PC-9 (cell line): ENCODE measurements at regions not wholly inside any gene's neighbourhood (a gene's known extent, or its start where the extent isn't known, plus 50 kb on each side); places are given as distances from the start of the nearest gene placed in this dataset.

Source experiments
- BruUV-seq: library from RNA; stranded (reverse); fragments of 400-500 nt; replicated peaks from 2 replicates; lab custom pipeline; 2021; lab: Mats Ljungman, UMichigan
- CTCF ChIA-PET: fragments of 300-600 bp; sonication (Branson Sonifier 250); formaldehyde crosslinking; loops from one replicate; lab custom pipeline; 2022; ENCODE audit warnings: antibody characterized with exemption; lab: Charles Lee
- POLR2A ChIA-PET: fragments of 300-600 bp; sonication (Branson Sonifier 250); formaldehyde crosslinking; loops from one replicate; lab custom pipeline; 2022; ENCODE audit warnings: antibody characterized with exemption; ENCODE audit not compliant: unreplicated experiment; lab: Charles Lee
- DNase-seq, 2 experiments: peaks; one replicate each; pipeline versions ENCODE4 v3.0.0 to v3.0.0-alpha.2; 2015 to 2022; ENCODE audit warnings: mixed read lengths in 1 of 2
- H2AFZ ChIP-seq: fragments of 200-600 bp; sonication (generic); 2 replicates; pipeline ENCODE4 v1.8.1; 2017; ENCODE audit warnings: antibody characterized with exemption
- H3F3A ChIP-seq: fragments of 200-600 bp; sonication (generic); 2 replicates; pipeline ENCODE4 v1.8.1; 2017; ENCODE audit warnings: antibody characterized with exemption, mild to moderate bottlenecking, low read depth; ENCODE audit not compliant: insufficient read depth
- H3K27ac ChIP-seq: fragments of 200-600 bp; sonication (generic); 2 replicates; pipeline ENCODE4 v1.6.1; 2016; ENCODE audit warnings: mixed run types
- H3K27me3 ChIP-seq: fragments of 200-600 bp; sonication (generic); 2 replicates; pipeline ENCODE4 v1.6.1; 2016; ENCODE audit warnings: low read depth, mixed run types; ENCODE audit not compliant: insufficient read depth
- H3K36me3 ChIP-seq: fragments of 200-600 bp; sonication (generic); 2 replicates; pipeline ENCODE4 v1.6.1; 2016; ENCODE audit warnings: low read depth, mixed run types
- H3K4me1 ChIP-seq: fragments of 200-600 bp; sonication (generic); replicated peaks from 2 replicates; pipeline ENCODE4 v1.6.1; 2016; ENCODE audit warnings: mixed run types; ENCODE audit not compliant: insufficient read depth
- H3K4me2 ChIP-seq: fragments of 200-600 bp; sonication (generic); 2 replicates; pipeline ENCODE4 v1.6.1; 2017; ENCODE audit warnings: mixed run types
- H3K4me3 ChIP-seq: fragments of 200-600 bp; sonication (generic); 2 replicates; pipeline ENCODE4 v1.6.1; 2016; ENCODE audit warnings: mixed run types
- H3K79me2 ChIP-seq: fragments of 200-600 bp; sonication (generic); 2 replicates; pipeline ENCODE4 v1.6.1; 2017; ENCODE audit warnings: low read depth, mixed run types
- H3K9me2 ChIP-seq: fragments of 200-600 bp; sonication (generic); 2 replicates; pipeline ENCODE4 v1.8.1; 2017; ENCODE audit warnings: mild to moderate bottlenecking; ENCODE audit not compliant: insufficient read depth
- H3K9me3 ChIP-seq: fragments of 200-600 bp; sonication (generic); 2 replicates; pipeline ENCODE4 v1.8.1; 2016; ENCODE audit warnings: low read depth; ENCODE audit not compliant: insufficient read depth
- H4K20me1 ChIP-seq: fragments of 200-600 bp; sonication (generic); 2 replicates; pipeline ENCODE4 v1.8.1; 2017; ENCODE audit not compliant: insufficient read depth
- EZH2 ChIP-seq: fragments of 200-600 bp; sonication (generic); IDR thresholded peaks from 2 replicates; pipeline ENCODE4 v1.8.0; 2017; ENCODE audit warnings: antibody characterized with exemption, low read depth
- intact Hi-C: fragments of 100-400 bp; cut with micrococcal nuclease; formaldehyde crosslinking; loops from one replicate; pipeline ENCODE4 v1.10.0; 2022; ENCODE audit not compliant: unreplicated experiment
- TF ChIP-seq, protein P1 (sequence below): fragments of 200-600 bp; sonication (generic); conservative IDR thresholded peaks from 2 replicates; pipeline ENCODE4 v1.6.1; 2017; ENCODE audit warnings: mixed run types, antibody characterized with exemption, mild to moderate bottlenecking, moderate library complexity

DNA sequence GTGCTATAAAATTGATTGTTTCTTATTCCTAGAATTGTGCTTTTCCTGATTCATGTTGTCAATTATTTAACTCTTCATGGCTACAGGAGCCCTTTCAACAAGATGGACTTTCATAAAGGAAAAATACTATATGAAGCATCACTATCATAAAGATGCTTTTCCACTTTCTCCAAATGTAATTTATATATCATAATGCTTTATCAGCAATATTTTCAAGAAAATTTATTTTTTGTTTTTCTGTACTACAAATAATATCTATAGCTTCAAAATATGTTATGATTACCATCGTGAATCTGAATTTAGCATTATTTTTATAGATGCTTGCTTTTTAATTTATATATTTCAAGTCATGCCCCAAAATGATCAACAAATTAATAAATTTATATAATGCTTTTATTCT lies 873.5 kb upstream of the LRFN5 start:
- no peaks in the 10 kb centered on the region for H3K4me1 ChIP-seq
- no peaks in the 10 kb centered on the region for H3K36me3 ChIP-seq
- no TSS peak for BruUV-seq
- no peak overlapping the region for H3K27ac ChIP-seq
- intact Hi-C loops, result no loop called here
- H4K20me1 ChIP-seq, result no peaks in the 10 kb centered on the region
- DNase-seq, result no peak
- no peaks in the 10 kb centered on the region for H3K9me2 ChIP-seq
- H3F3A ChIP-seq, result no peaks in the 10 kb centered on the region
- no peak overlapping the region for H3K4me3 ChIP-seq
- no peaks in the 10 kb centered on the region for H3K9me3 ChIP-seq
- ChIA-PET POLR2A (no interaction called here), CTCF (no interaction called here)
- H3K4me2 ChIP-seq, result no peak overlapping the region
- no peaks in the 10 kb centered on the region for H3K79me2 ChIP-seq
- no peaks in the 10 kb centered on the region for H3K27me3 ChIP-seq
- no peak for TF ChIP-seq EZH2
- TF ChIP-seq, protein P1, sequence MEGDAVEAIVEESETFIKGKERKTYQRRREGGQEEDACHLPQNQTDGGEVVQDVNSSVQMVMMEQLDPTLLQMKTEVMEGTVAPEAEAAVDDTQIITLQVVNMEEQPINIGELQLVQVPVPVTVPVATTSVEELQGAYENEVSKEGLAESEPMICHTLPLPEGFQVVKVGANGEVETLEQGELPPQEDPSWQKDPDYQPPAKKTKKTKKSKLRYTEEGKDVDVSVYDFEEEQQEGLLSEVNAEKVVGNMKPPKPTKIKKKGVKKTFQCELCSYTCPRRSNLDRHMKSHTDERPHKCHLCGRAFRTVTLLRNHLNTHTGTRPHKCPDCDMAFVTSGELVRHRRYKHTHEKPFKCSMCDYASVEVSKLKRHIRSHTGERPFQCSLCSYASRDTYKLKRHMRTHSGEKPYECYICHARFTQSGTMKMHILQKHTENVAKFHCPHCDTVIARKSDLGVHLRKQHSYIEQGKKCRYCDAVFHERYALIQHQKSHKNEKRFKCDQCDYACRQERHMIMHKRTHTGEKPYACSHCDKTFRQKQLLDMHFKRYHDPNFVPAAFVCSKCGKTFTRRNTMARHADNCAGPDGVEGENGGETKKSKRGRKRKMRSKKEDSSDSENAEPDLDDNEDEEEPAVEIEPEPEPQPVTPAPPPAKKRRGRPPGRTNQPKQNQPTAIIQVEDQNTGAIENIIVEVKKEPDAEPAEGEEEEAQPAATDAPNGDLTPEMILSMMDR, result no peak
- no peak overlapping the region for H2AFZ ChIP-seq

DNA sequence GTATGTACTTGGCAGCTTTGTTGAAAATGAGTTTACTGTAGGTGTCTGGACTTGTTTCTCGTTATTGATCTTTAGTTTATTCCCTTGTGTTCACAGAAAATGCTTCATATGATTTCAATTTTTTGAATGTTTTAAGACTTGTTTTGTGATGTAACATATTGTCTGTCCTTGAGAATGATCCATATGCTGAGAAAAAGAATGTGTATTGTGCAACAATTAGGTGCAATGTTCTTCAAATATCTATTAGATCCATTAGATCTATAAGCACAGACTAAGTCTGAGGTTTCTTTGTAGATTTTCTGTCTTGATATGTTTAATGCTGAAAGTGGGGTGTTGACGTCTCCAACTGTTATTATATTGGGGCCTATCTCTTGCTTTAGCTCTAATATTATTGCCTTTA lies 879.6 kb upstream of the LRFN5 start:
- no peak for DNase-seq
- H2AFZ ChIP-seq, result no peak overlapping the region
- ChIA-PET POLR2A (no interaction called here), CTCF (no interaction called here)
- no peak overlapping the region for H3K4me2 ChIP-seq
- no TSS peak for BruUV-seq
- H3K4me3 ChIP-seq, result no peak overlapping the region
- TF ChIP-seq EZH2, result no peak
- TF ChIP-seq, protein P1, result no peak
- no peak overlapping the region for H3K27ac ChIP-seq
- H3F3A ChIP-seq, result no peaks in the 10 kb centered on the region
- H3K79me2 ChIP-seq, result no peaks in the 10 kb centered on the region
- no peaks in the 10 kb centered on the region for H3K9me3 ChIP-seq
- no peaks in the 10 kb centered on the region for H3K27me3 ChIP-seq
- H3K9me2 ChIP-seq, result no peaks in the 10 kb centered on the region
- no peaks in the 10 kb centered on the region for H3K36me3 ChIP-seq
- intact Hi-C loops, result no loop called here
- no peaks in the 10 kb centered on the region for H4K20me1 ChIP-seq
- H3K4me1 ChIP-seq, result no peaks in the 10 kb centered on the region

DNA sequence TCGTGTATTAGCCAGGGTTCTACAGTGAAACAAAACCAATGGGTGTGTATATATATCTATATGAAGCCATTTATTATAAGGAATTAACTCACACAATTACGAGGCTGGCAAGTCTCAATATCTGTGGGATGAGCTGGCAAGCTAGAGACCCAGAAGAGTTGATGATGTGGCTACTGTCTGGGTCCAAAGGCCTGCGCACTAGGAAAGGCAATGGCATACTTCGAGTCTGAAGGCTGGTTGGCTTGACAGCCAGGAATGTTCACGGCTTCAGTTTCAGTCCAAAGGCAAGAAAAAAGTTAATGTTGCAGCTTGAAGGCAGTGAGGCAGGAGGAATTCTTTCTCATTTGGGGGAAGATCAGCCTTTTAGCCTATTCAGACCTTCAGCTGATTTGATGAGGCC lies 893.3 kb upstream of the LRFN5 start:
- CTCF ChIA-PET, result no interaction called here
- H3K9me3 ChIP-seq, result no peaks in the 10 kb centered on the region
- TF ChIP-seq, protein P1, result no peak
- TF ChIP-seq EZH2, result no peak
- intact Hi-C loops, result no loop called here
- no peak for DNase-seq
- BruUV-seq, result no TSS peak
- H3K79me2 ChIP-seq, result no peaks in the 10 kb centered on the region
- H3K4me1 ChIP-seq, result no peaks in the 10 kb centered on the region
- no peak overlapping the region for H3K27ac ChIP-seq
- no peak overlapping the region for H3K4me3 ChIP-seq
- no peak overlapping the region for H3K4me2 ChIP-seq
- no peaks in the 10 kb centered on the region for H3K36me3 ChIP-seq
- POLR2A ChIA-PET, result no interaction called here
- H3K9me2 ChIP-seq, result no peaks in the 10 kb centered on the region
- H4K20me1 ChIP-seq, result no peaks in the 10 kb centered on the region
- no peaks in the 10 kb centered on the region for H3K27me3 ChIP-seq
- H2AFZ ChIP-seq, result no peak overlapping the region
- no peaks in the 10 kb centered on the region for H3F3A ChIP-seq
